Endothelial cell of umbilical vein (primary cell): ENCODE measurements at regions not wholly inside any gene's neighbourhood (a gene's known extent, or its start where the extent isn't known, plus 50 kb on each side); places are given as distances from the start of the nearest gene placed in this dataset.

Experiments used
- BruUV-seq: library from RNA; stranded (reverse); fragments of 400-500 nt; replicated peaks from 2 replicates; lab custom pipeline; 2021; lab: Mats Ljungman, UMichigan
- CTCF ChIA-PET: fragments of 300-600, 350-600 bp; sonication (Branson Sonifier 250); formaldehyde crosslinking; loops from one replicate; lab custom pipeline; 2021; ENCODE audit warnings: antibody characterized with exemption, inconsistent platforms; lab: Charles Lee
- POLR2A ChIA-PET: fragments of 300-600, 350-600 bp; sonication (Branson Sonifier 250); formaldehyde crosslinking; loops from one replicate; lab custom pipeline; 2021; ENCODE audit warnings: antibody characterized with exemption, inconsistent platforms; lab: Charles Lee
- DNase-seq: peaks from one replicate; pipeline ENCODE4 v3.0.0-alpha.2; 2011; ENCODE audit warnings: low read depth, low spot score
- FAIRE-seq: peaks from 2 replicates; lab custom pipeline; 2011; peaks lifted over from hg19 to GRCh38; lab: Jason Lieb, UNC
- H2AFZ ChIP-seq: 2 replicates; pipeline ENCODE4 v1.6.0; 2012; ENCODE audit warnings: low read depth, low read length, control low read depth, inconsistent platforms
- H3K27ac ChIP-seq: 2 replicates; pipeline ENCODE4 v1.5.1; 2011; ENCODE audit warnings: low read depth, mild to moderate bottlenecking, control low read depth, low read length, moderate library complexity; ENCODE audit not compliant: insufficient read depth
- H3K27me3 ChIP-seq, 2 experiments: 2 replicates each; pipeline versions ENCODE4 v1.6.0 to v1.6.1; 2011; ENCODE audit warnings: low read length in 2 of 2, mixed read lengths in 1 of 2; ENCODE audit not compliant: control insufficient read depth in 2 of 2, insufficient read depth in 2 of 2
- H3K36me3 ChIP-seq, 2 experiments: 2 replicates in 1 of 2; 3 replicates in 1 of 2; pipeline ENCODE4 v1.5.1; 2011; ENCODE audit warnings: low read length in 2 of 2, mild to moderate bottlenecking in 1 of 2, moderate library complexity in 1 of 2; ENCODE audit not compliant: control insufficient read depth in 2 of 2, insufficient read depth in 2 of 2; ENCODE audit errors: extremely low read depth in 1 of 2
- H3K4me1 ChIP-seq: 3 replicates; pipeline ENCODE4 v1.5.1; 2011; ENCODE audit warnings: mild to moderate bottlenecking, low read length; ENCODE audit not compliant: control insufficient read depth, insufficient read depth; ENCODE audit errors: extremely low read depth
- H3K4me2 ChIP-seq: 2 replicates; pipeline ENCODE4 v1.6.1; 2011; ENCODE audit warnings: low read length, control low read depth, mixed read lengths; ENCODE audit not compliant: insufficient read depth
- H3K4me3 ChIP-seq, 3 experiments: fragments of 200-600 bp in 1 of 3; sonication (generic), shearing (Covaris generic) in 1 of 3; replicated peaks in 1 of 3; 2 replicates each; pipeline ENCODE4 v1.5.1; 2011 to 2016; ENCODE audit warnings: control low read depth in 3 of 3, low read length in 3 of 3, mild to moderate bottlenecking in 2 of 3, inconsistent platforms in 1 of 3, low read depth in 1 of 3, moderate library complexity in 1 of 3; ENCODE audit not compliant: insufficient read depth in 1 of 3
- H3K79me2 ChIP-seq: 2 replicates; pipeline ENCODE4 v1.6.0; 2012; ENCODE audit warnings: low read length, inconsistent platforms; ENCODE audit not compliant: control insufficient read depth, insufficient read depth
- H3K9ac ChIP-seq: replicated peaks from 2 replicates; pipeline ENCODE3; 2011; ENCODE audit warnings: low read length, control low read depth; ENCODE audit not compliant: insufficient read depth; ENCODE audit errors: extremely low read depth
- H3K9me1 ChIP-seq: replicated peaks from 3 replicates; pipeline ENCODE4 v1.6.0; 2011; ENCODE audit warnings: mild to moderate bottlenecking, low read length; ENCODE audit not compliant: control insufficient read depth, insufficient read depth; ENCODE audit errors: extremely low read depth
- H3K9me3 ChIP-seq: replicated peaks from 2 replicates; pipeline ENCODE4 v1.5.1; 2012; ENCODE audit warnings: low read length, inconsistent platforms; ENCODE audit not compliant: control insufficient read depth, insufficient read depth
- H4K20me1 ChIP-seq: replicated peaks from 2 replicates; pipeline ENCODE3; 2011; ENCODE audit warnings: mild to moderate bottlenecking, low read length; ENCODE audit not compliant: control insufficient read depth, insufficient read depth; ENCODE audit errors: extremely low read depth
- EZH2 ChIP-seq: IDR thresholded peaks from 2 replicates; pipeline ENCODE4 v1.6.1; 2012; ENCODE audit warnings: borderline replicate concordance, low read depth, mild to moderate bottlenecking, moderate library complexity, low read length, inconsistent platforms; ENCODE audit not compliant: severe bottlenecking
- FOS ChIP-seq: IDR thresholded peaks from 2 replicates; pipeline ENCODE4 v1.6.1; 2011; ENCODE audit warnings: mild to moderate bottlenecking, low read length, moderate library complexity, borderline replicate concordance; ENCODE audit not compliant: insufficient read depth
- GATA2 ChIP-seq: IDR thresholded peaks from 2 replicates; pipeline ENCODE4 v1.7.0; 2011; ENCODE audit warnings: low read depth, mild to moderate bottlenecking, moderate library complexity, mixed read lengths, low read length; ENCODE audit not compliant: insufficient read length, insufficient read depth
- JUN ChIP-seq: IDR thresholded peaks from 2 replicates; pipeline ENCODE4 v1.6.1; 2011; ENCODE audit warnings: borderline replicate concordance, low read depth; ENCODE audit not compliant: insufficient read length, insufficient read depth
- MYC ChIP-seq: IDR thresholded peaks from one replicate; pipeline ENCODE4 v1.6.1; 2011; ENCODE audit warnings: mild to moderate bottlenecking, low read depth, low read length
- POLR2A ChIP-seq: IDR thresholded peaks from 2 replicates; pipeline ENCODE4 v1.6.1; 2012; ENCODE audit warnings: low read depth, mild to moderate bottlenecking, control low read depth, low read length
- POLR2AphosphoS5 ChIP-seq: IDR thresholded peaks from 2 replicates; pipeline ENCODE4 v1.6.1; 2012; ENCODE audit warnings: low read depth, mild to moderate bottlenecking, control low read depth, low read length, moderate library complexity; ENCODE audit not compliant: insufficient read depth
- dilution Hi-C: fragments of 300-500 bp; cut with MboI; formaldehyde crosslinking; loops from one replicate; pipeline ENCODE4 v1.15.0; 2019; ENCODE audit warnings: low sequenced_read_pairs; ENCODE audit not compliant: extremely low pct_ligation_motif_present
- intact Hi-C: fragments of 100-400 bp; cut with micrococcal nuclease; formaldehyde crosslinking; loops from one replicate; pipeline ENCODE4 v1.10.0; 2022
- TF ChIP-seq, protein P1 (sequence below): IDR thresholded peaks from 2 replicates; pipeline ENCODE4 v1.6.1; 2011; ENCODE audit not compliant: insufficient read depth, insufficient read length
- TF ChIP-seq, protein P2 (sequence below), 2 donors: IDR thresholded peaks; 1 replicate in 1 of 2; 2 replicates in 1 of 2; pipeline ENCODE4 v1.5.1; 2011; ENCODE audit warnings: low read length in 2 of 2, mild to moderate bottlenecking in 2 of 2, moderate library complexity in 2 of 2, control low read depth in 1 of 2, inconsistent platforms in 1 of 2, low read depth in 1 of 2; ENCODE audit not compliant: insufficient read depth in 1 of 2; ENCODE audit errors: extremely low read depth in 1 of 2

- TF ChIP-seq EZH2 (no peak), MYC (no peak), POLR2A (no peak), FOS (no peak), JUN (no peak)
- no peak overlapping the region for H3K4me3 ChIP-seq
- no peaks in the 10 kb centered on the region for H3K27me3 ChIP-seq
- H3K9ac ChIP-seq: no peak overlapping the region
- no peak for FAIRE-seq
- H3K9me1 ChIP-seq: no peaks in the 10 kb centered on the region
- intact Hi-C loops: no loop called here
- H2AFZ ChIP-seq: no peak overlapping the region
- POLR2A ChIA-PET: no interaction called here
- H3K79me2 ChIP-seq: no peaks in the 10 kb centered on the region
- CTCF ChIA-PET: interaction anchor here (0.7 kb wide), 1 partner anchor 30 kb away, joined by 3 read pairs; no protein-coding TSS in a partner anchor
- H3K9me3 ChIP-seq: no peaks in the 10 kb centered on the region
- H3K4me2 ChIP-seq: no peak overlapping the region
- no peaks in the 10 kb centered on the region for H4K20me1 ChIP-seq
- dilution Hi-C loops: no loop called here
- H3K27ac ChIP-seq: no peak overlapping the region
- DNase-seq: no peak
- H3K4me1 ChIP-seq: no peaks in the 10 kb centered on the region
- BruUV-seq: no TSS peak
- no peaks in the 10 kb centered on the region for H3K36me3 ChIP-seq
These were observed 155.3 kb upstream of the JUN start for GRCh38 chr1:58939146-58939545.

DNA sequence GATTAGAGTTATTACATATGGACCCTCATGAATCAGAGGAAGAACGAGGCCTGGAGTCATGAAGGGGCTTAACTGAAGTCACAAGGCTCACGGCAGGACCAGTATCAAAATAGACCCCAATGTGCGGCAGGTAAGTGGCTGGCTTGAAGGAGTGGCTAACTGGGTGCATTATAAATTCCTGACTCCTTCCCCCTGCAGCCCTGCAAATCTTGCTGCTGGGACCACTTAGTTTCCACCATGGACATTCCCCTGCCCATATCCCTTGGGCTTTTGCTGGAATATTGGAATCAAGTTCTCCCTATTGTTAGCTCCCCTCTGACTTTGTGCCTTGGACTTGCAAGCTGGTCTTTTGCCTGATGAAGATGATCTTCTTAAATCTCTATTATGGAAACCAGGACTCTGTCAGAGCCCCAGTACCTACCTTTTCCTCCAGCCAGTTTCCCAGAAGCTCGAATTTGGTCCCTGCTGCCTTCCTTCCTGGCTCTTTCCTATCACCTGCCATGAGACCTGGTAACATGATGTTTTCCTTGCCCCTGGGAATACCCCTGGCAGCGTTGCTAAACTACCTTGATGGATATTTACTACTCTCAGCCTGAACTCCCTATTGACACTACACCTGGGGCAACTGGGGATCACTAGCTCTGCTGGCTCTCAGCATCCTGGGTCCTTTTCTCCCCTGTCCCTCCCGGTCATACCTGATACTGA is 156.0 kb upstream of the JUN start:
- ChIA-PET CTCF (interaction anchor here (1.6 kb wide), 1 partner anchor 10 kb away, joined by 6 read pairs; no protein-coding TSS in a partner anchor), POLR2A (no interaction called here)
- Histone ChIP-seq H3K79me2 (no peaks in the 10 kb centered on the region), H3K9ac (no peak overlapping the region), H3K4me1 (no peaks in the 10 kb centered on the region), H2AFZ (no peak overlapping the region), H3K9me3 (no peaks in the 10 kb centered on the region), H3K27ac (no peak overlapping the region), H3K27me3 (no peaks in the 10 kb centered on the region), H3K9me1 (no peaks in the 10 kb centered on the region), H3K4me2 (no peak overlapping the region), H4K20me1 (no peaks in the 10 kb centered on the region), H3K36me3 (no peaks in the 10 kb centered on the region), H3K4me3 (no peak overlapping the region)
- no TSS peak for BruUV-seq
- dilution Hi-C loops (no loop called here), intact Hi-C loops (no loop called here)
- DNase-seq (no peak), FAIRE-seq (no peak)
- TF ChIP-seq FOS (no peak), MYC (no peak), EZH2 (no peak), GATA2 (no peak), JUN (no peak), POLR2AphosphoS5 (no peak), POLR2A (no peak)
- TF ChIP-seq, protein P1, sequence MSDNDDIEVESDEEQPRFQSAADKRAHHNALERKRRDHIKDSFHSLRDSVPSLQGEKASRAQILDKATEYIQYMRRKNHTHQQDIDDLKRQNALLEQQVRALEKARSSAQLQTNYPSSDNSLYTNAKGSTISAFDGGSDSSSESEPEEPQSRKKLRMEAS: no peak
- TF ChIP-seq, protein P2, sequence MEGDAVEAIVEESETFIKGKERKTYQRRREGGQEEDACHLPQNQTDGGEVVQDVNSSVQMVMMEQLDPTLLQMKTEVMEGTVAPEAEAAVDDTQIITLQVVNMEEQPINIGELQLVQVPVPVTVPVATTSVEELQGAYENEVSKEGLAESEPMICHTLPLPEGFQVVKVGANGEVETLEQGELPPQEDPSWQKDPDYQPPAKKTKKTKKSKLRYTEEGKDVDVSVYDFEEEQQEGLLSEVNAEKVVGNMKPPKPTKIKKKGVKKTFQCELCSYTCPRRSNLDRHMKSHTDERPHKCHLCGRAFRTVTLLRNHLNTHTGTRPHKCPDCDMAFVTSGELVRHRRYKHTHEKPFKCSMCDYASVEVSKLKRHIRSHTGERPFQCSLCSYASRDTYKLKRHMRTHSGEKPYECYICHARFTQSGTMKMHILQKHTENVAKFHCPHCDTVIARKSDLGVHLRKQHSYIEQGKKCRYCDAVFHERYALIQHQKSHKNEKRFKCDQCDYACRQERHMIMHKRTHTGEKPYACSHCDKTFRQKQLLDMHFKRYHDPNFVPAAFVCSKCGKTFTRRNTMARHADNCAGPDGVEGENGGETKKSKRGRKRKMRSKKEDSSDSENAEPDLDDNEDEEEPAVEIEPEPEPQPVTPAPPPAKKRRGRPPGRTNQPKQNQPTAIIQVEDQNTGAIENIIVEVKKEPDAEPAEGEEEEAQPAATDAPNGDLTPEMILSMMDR (IDR thresholded peaks at IDR 0.05; ENCODE audit: extremely low read depth in 1 of 2, insufficient read depth in 1 of 2, low read depth in 1 of 2, low read length in 2 of 2): no peak
